HG03135 (cell line): ENCODE measurements at regions not wholly inside any gene's neighbourhood (a gene's known extent, or its start where the extent isn't known, plus 50 kb on each side); places are given as distances from the start of the nearest gene placed in this dataset.
"Not testable (repeated sequence)": the region's sequence is repeated elsewhere in the genome, so short reads cannot be mapped to it uniquely, and the experiment has no call there.

Source experiments
- ATAC-seq: cut with Tn5 transposase; IDR thresholded peaks from one replicate; pipeline ENCODE4 v1.9.1; 2021; ENCODE audit warnings: mild to moderate bottlenecking, moderate library complexity; ENCODE audit not compliant: unreplicated experiment

DNA sequence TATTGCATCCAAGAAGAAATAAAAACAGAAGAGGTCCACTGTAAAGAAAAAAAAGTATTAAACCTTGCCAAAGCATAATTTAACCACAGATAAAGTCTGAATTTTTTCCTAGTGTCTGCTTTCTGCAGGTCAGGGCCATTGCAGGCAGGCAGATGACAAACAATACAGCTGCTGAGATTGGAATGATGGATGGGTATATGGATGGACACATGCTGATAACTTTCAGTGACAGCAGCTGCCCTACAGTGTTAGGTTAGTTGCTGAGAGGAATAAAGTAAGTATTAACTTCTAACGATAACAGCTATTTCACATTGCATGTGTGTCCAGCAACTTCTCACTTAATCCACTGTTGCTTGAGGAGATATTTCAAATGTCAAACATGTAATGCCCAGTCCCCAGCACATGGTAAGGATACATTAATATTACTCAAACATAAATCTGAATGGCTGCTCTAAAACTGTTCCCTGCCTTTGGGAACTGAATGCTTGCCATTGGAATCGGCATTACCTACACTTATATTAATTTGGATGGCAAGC is 515.3 kb downstream of the RMST start:
- ATAC-seq: no peak

DNA sequence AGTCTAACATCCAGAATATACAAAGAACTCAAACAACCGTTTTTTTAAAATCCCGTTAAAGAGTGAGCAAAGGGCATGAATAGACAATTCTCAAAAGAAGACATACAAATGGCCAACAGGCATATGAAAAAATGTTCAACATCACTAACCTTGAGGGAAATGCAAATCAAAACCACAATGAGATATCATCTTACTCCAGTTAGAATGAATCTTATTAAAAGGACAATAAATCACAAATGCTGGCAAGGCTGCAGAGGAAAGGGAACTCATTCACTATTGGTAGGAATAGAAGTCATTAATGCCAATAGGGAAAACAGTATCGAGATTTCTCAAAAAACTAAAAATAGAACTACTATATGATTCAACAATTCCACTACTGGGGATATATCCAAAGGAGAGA is 520.1 kb downstream of the RMST start:
- ATAC-seq: no peak

DNA sequence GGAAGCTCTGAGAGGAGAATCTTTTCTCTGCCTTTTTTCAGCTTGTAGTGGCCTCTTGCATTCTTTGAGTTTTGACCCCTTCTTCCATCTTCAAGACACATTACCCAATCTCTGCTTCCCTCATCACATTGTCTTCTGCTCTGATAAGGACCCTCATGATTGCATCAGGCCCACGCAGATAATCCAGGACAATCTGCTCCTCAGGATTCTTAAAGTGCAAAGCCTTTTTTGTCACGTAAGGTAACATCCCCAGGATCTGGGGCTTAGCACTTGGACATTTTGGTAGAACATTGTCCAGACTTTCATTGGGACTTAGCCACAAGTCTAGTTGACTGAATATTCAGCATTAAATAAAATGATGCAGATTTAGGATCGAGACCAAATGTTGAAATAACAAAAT is 521.2 kb downstream of the RMST start:
- ATAC-seq: no peak

- ATAC-seq: no peak
Observed at GRCh38 chr12:97984436-97984835, 521.8 kb downstream of the RMST start.

- no peak for ATAC-seq
Observed at GRCh38 chr12:97984974-97985580, 522.5 kb downstream of the RMST start.

GRCh38 chr12:97985834-97986233 is 523.2 kb downstream of the RMST start:
- ATAC-seq: no peak

DNA sequence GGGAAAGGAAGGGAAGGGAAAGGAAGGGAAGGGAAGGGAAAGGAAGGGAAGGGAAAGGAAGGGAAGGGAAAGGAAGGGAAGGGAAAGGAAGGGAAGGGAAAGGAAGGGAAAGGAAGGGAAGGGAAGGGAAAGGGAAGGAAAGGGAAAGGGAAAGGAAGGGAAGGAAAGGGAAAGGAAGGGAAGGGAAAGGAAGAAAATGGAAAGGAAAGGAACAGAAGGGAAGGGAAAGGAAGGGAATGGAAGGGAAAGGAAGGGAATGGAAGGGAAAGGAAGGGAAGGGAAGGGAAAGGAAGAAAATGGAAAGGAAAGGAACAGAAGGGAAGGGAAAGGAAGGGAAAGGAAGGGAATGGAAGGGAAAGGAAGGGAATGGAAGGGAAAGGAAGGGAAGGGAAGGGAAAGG is 526.0 kb downstream of the RMST start:
- not testable (repeated sequence) for ATAC-seq

- no peak for ATAC-seq
Observed at GRCh38 chr12:97989366-97989940, 525.9 kb upstream of the TMPO start.

GRCh38 chr12:97994746-97995484 is 520.5 kb upstream of the TMPO start:
- no peak for ATAC-seq

- no peak for ATAC-seq
Observed at GRCh38 chr12:97995559-97995958, 519.8 kb upstream of the TMPO start.

GRCh38 chr12:98001430-98001829 is 514.0 kb upstream of the TMPO start:
- no peak for ATAC-seq

GRCh38 chr12:98002887-98003493 is 512.4 kb upstream of the TMPO start:
- no peak for ATAC-seq

GRCh38 chr12:98007963-98008362 is 507.4 kb upstream of the TMPO start:
- ATAC-seq: no peak

GRCh38 chr12:98013560-98013959 is 501.8 kb upstream of the TMPO start:
- ATAC-seq: no peak

- no peak for ATAC-seq
Observed at GRCh38 chr12:98018836-98019235, 496.6 kb upstream of the TMPO start.

GRCh38 chr12:98020376-98020775 is 495.0 kb upstream of the TMPO start:
- no peak for ATAC-seq

DNA sequence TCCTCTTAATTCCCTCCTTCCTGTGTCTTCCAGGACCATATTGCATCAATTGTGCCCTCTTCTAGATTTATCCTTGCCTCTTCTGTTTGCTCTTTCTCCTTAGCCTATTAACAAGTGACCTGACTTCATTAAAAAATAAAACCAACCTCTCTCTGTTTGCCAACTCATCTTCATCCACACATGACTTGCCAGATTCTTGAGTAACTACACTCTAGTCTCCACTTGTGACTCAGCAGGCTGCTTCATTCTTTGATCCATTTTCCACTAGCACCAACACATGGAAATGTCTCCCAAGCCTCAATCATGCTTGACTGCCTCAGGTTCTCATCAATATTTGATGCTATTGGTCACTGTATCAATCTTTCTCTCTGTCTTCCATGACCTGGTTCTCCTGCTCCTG is 492.4 kb upstream of the TMPO start:
- ATAC-seq: no peak

- no peak for ATAC-seq
Observed at GRCh38 chr12:98037401-98038140, 477.8 kb upstream of the TMPO start.

DNA sequence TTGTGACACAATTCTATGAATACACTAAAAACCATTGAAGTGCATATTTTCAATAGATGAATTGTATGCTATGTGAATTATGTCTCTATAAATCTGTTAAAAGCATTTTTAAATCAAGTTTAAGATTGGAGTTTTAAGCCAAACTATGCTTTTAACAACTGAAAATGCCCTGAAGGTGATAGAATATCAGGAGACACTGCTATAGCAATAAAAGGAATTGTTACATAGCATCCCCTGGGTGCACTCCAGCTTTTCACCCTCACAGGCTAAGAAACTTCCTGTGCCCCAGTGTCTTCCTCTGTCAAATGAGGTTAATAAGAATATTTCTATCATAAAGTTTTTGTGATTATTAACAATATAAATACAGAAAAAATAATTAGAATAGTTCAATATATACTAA is 472.7 kb upstream of the TMPO start:
- no peak for ATAC-seq

GRCh38 chr12:98045395-98045794 is 470.0 kb upstream of the TMPO start:
- no peak for ATAC-seq

- no peak for ATAC-seq
Observed at GRCh38 chr12:98048326-98048725, 467.1 kb upstream of the TMPO start.
